ENCODE measurements at regions not wholly inside any gene's neighbourhood (a gene's known extent, or its start where the extent isn't known, plus 50 kb on each side); places are given as distances from the start of the nearest gene placed in this dataset.

DNA sequence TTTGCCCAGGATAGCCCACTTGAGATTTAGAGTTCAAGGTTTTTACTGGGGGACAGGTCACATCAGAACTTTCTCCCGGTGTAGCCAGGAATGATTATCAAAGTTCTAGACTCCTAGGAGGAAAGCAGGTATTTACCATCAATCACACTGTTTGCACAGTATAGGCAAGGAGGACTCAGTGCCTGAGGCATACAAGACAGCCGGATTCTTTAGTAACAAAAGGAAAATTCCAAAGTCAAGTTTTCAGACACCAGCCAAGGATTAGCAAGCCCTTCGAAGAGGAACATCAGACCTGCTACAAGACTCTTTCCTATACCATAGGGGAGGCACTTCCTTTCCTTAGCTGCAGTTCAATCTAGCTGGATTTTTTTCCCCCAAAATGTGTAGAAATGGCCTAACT is 197.8 kb upstream of the USP25 start:
- H3K9ac ChIP-seq (ENCODE audit: extremely low read depth, insufficient read length, low read length) = no peak overlapping the region
- H3K56ac ChIP-seq (ENCODE audit: insufficient read length, low read depth, low read length) = no peak overlapping the region
- H3K79me2 ChIP-seq (ENCODE audit: insufficient read depth, low read length) = no peaks in the 10 kb centered on the region
- no peak overlapping the region for H2BK12ac ChIP-seq (ENCODE audit: insufficient read length, low read depth, low read length)
- no CpG with 5 or more reads among the region's 3 CpGs for WGBS (ENCODE audit: extremely low coverage, insufficient read length, low lambda C conversion rate)
- H2BK15ac ChIP-seq (ENCODE audit: low read depth, low read length) = no peak overlapping the region
- no peak overlapping the region for H3K23ac ChIP-seq (ENCODE audit: insufficient read length, low read depth, low read length)
- H3K27ac ChIP-seq (ENCODE audit: insufficient read length, low read depth, low read length) = no peak overlapping the region
- H3K14ac ChIP-seq (ENCODE audit: insufficient read depth, low read length) = no peak overlapping the region
- no peak overlapping the region for H2BK20ac ChIP-seq (ENCODE audit: low read depth, low read length, poor library complexity, severe bottlenecking)
- H2AK5ac ChIP-seq (ENCODE audit: insufficient read length, low read length) = no peak overlapping the region
- no peak overlapping the region for H2BK120ac ChIP-seq (ENCODE audit: low read depth, low read length, poor library complexity, severe bottlenecking)
- H3K9me3 Mint-ChIP-seq = 0 out of 5 replicates have a peak, but pooled peaks cover 0 to 2% of the 10 kb centered on the region in 2 experiments
- no peak overlapping the region for H3K18ac ChIP-seq (ENCODE audit: insufficient read length, low read depth, low read length)
- TF ChIP-seq, protein P1, sequence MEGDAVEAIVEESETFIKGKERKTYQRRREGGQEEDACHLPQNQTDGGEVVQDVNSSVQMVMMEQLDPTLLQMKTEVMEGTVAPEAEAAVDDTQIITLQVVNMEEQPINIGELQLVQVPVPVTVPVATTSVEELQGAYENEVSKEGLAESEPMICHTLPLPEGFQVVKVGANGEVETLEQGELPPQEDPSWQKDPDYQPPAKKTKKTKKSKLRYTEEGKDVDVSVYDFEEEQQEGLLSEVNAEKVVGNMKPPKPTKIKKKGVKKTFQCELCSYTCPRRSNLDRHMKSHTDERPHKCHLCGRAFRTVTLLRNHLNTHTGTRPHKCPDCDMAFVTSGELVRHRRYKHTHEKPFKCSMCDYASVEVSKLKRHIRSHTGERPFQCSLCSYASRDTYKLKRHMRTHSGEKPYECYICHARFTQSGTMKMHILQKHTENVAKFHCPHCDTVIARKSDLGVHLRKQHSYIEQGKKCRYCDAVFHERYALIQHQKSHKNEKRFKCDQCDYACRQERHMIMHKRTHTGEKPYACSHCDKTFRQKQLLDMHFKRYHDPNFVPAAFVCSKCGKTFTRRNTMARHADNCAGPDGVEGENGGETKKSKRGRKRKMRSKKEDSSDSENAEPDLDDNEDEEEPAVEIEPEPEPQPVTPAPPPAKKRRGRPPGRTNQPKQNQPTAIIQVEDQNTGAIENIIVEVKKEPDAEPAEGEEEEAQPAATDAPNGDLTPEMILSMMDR (conservative IDR thresholded peaks at IDR 0.05) = no peak
- H3K23me2 ChIP-seq (ENCODE audit: insufficient read length, low read depth, low read length, poor library complexity, severe bottlenecking) = no peaks in the 10 kb centered on the region
- H2AFZ ChIP-seq (ENCODE audit: low read length) = no peak overlapping the region
- H3K36me3 Mint-ChIP-seq (ENCODE audit: insufficient read depth in 1 of 3, low read depth in 3 of 3) = no peaks in the 10 kb centered on the region; a peak in 1 of 7 replicates
- H3K4me3 Mint-ChIP-seq = no peak overlapping the region
- no peaks in the 10 kb centered on the region for H3K4me1 ChIP-seq (ENCODE audit: insufficient read depth, low read length)
- H4K91ac ChIP-seq (ENCODE audit: insufficient read length, low read depth, low read length) = no peak overlapping the region
- H3K79me1 ChIP-seq (ENCODE audit: insufficient read depth, low read depth, low read length, poor library complexity, severe bottlenecking) = no peaks in the 10 kb centered on the region
- H4K20me1 ChIP-seq (ENCODE audit: control insufficient read depth, insufficient read depth, insufficient read length) = no peaks in the 10 kb centered on the region
- no peak overlapping the region for H3K4me2 ChIP-seq (ENCODE audit: insufficient read depth, insufficient read length, low read length)
- no peak overlapping the region for H2BK5ac ChIP-seq (ENCODE audit: insufficient read length, low read length)
- no peak overlapping the region for H3K27ac Mint-ChIP-seq
- no peak for DNase-seq
- no peak overlapping the region for H3K4ac ChIP-seq (ENCODE audit: low read depth, low read length)
- H3K27me3 ChIP-seq (ENCODE audit: insufficient read depth, low read length) = no peaks in the 10 kb centered on the region
- H4K5ac ChIP-seq (ENCODE audit: insufficient read length, low read depth, low read length) = no peak overlapping the region
- H3T11ph ChIP-seq (ENCODE audit: low read length) = no peak overlapping the region
- no peak overlapping the region for H4K8ac ChIP-seq (replicated peaks; ENCODE audit: insufficient read length, low read depth, low read length)
- no peaks in the 10 kb centered on the region for H3K27me3 Mint-ChIP-seq (ENCODE audit: low read depth)
- H3K4me1 Mint-ChIP-seq = peaks cover 0 to 3% of the 10 kb centered on the region in 2 experiments; a peak in 1 of 4 replicates
- no peaks in the 10 kb centered on the region for H3K9me3 ChIP-seq (ENCODE audit: control insufficient read depth, low read depth, low read length)
